CD4-positive, alpha-beta T cell treated with Interleukin-6 at 100 ng/mL for 8 hours (primary cell): ENCODE measurements at regions not wholly inside any gene's neighbourhood (a gene's known extent, or its start where the extent isn't known, plus 50 kb on each side); places are given as distances from the start of the nearest gene placed in this dataset.
A peak's percentile ranks its signal among the peaks of the same experiment; 100 is the strongest.
"Not testable (repeated sequence)": the region's sequence is repeated elsewhere in the genome, so short reads cannot be mapped to it uniquely, and the experiment has no call there.

Experiments
- DNase-seq: peaks from one replicate; pipeline ENCODE4 v3.0.0-alpha.2; 2020; ENCODE audit warnings: mixed read lengths, low spot score

DNA sequence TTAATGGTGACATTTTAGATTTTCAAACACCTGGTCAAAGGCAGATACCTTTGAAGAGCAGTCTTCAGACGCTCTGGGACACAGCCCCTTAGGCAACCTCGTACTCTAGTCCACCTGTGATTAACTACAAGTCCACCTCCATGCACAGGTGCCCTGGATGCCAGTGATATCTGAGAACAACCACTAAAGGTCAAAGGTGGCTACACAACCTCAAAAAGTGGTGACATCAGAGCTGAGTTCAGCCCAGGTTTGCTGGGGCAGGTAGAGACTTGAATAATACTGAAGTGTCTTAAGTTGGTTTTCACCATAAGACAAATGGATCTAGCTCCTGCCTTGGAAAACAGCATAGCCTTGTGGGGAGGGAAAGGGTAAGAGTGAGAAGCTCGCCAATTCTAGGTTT, 143.4 kb upstream of the ADO start:
- no peak for DNase-seq

DNA sequence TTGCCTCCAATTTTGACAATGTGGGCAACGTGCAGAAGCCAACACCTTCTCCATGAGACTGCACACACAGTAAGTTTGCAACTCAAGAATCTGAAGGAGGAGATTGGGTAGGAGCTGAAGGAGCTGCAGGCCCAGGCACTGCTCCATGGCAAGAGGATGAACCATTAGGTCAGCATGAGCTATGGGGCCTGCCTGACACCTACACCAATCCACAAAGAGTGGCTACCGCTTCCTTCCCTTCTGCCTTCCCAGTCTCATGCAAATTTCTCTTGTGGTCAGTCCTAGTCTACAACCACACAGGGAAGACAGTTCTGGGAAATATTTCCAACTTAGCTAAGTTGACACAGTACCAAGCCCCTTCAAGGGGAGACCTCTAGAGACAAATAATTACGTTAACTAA, 142.0 kb upstream of the ADO start:
- no peak for DNase-seq

DNA sequence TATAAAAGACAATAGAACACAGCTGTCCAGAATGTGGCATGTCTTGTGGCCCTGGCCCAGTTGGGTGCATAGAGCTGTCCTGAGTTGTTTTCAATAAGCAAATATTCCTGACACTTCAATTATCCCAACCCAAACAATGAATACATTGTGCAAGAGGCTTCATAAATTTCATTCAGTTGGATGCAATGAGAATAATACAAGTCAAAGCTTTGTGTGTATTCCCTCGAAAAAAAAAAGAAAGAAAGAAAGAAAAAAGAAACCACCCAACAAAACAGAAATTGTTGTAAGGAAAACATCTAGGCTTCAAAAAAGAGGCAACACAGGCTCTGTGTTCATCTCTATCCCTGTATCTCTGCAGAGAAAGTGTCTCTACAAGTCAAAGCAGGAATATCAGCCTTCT, 138.7 kb upstream of the ADO start:
- no peak for DNase-seq

DNA sequence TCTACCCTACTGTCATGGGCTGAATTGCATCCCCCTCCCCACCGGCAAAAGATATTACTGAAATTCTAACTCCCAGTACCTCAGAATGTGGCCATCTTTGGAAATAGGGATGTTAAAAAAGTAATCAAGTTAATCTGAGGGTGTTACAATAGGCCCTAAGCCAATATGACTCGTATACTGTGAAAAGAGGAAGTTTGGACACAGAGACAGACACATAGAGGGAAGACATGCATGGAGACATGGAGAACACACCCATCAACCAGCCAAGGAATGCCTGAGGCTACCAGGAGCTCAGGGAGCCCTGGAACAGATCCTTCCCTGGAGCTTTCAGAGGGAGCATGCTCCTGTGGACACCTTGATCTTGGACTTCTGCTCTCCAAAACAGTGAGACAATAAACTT, 138.2 kb upstream of the ADO start:
- no peak for DNase-seq

DNA sequence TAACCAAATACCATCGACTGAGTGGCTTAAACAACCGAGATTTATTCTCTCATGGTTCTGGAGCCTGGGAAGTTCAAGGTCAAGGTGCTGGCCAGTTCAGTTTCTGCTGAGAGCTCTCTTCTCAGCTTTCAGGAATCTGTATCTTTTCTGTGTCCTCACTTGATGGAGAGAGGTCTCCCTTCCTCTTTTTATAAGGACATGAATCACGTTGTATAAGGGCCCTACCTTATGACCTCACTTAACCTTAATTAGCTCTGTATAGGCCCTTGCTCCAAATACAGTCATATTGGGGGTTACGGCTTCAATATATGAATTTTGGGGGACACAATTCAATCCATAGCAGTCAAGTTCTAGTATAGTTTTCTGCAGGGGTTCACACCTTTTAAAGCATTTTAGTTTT, 135.2 kb upstream of the ADO start:
- DNase-seq: no peak

DNA sequence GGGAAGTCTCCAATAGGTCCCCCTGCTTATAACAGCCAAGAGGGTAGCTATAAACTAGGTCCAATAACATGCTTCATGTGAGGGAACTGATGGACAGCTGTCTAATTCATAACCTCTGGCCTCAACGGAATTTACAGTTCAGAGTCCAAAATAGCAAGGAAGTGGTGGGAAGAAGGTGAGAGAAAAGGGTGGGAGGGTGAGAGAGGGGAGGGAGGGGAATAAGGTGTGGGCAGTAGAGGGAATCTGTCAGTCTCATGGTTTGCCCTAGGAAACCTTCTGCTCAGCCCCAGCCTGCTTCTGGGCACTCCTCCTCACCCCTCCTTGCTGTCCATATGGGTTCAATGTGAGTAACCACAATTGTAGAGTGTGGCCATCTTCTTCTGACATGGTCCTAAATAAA, 133.4 kb upstream of the ADO start:
- DNase-seq: no peak

DNA sequence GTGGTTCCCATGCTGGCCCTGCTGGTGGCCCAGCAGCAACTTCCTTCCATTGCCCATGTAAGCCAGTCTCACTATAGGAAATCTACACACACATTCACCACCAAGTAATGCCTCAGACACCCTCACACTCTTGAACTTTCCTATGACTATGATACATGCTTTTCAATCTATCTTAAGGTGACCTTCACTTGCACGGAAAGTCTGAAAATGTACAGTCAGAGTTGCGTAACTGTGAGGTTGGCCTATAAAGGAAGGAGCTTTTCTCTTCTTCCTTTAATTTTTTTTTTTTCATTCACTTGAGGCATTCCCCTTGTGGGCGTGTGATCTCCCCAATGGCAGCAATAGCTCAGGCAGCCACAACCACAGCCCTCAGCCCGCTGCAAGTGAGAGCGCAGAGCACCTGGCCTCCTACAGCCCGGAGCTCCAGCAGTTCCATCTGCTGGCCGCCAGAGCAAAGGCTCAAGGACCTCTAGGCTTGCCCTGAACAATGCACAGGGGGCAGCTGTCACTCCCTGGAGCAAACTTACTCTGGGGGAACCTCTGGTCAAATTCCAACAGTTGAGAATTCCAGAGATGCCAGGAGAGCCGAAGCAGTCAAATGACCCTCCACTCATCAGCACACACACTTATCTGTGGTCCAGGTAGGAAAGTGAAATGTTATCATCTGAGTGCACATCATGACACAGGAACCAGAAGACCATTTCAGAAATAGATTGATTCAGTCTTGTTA, 123.1 kb upstream of the ADO start:
- peak; percentile 68 for DNase-seq

DNA sequence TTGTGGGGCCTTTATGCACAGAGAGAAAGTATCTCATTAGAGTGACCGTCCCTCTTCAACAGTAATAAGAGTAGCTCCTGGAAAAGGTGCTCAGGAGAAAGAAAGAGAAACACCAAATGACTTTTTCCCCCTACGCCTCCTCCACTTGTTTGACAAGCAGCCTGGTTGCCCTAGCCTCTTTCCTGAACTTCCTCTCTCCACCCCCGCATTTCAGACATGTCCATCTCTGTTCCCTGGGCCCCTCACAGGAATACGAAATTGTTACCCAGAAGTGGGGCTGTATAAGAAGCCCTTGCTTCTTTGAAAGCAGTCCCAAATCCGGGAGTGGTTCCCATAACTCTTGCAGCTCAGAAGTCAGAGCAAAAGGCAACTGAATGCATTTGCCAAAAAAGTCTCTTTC, 119.6 kb upstream of the ADO start:
- no peak for DNase-seq

DNA sequence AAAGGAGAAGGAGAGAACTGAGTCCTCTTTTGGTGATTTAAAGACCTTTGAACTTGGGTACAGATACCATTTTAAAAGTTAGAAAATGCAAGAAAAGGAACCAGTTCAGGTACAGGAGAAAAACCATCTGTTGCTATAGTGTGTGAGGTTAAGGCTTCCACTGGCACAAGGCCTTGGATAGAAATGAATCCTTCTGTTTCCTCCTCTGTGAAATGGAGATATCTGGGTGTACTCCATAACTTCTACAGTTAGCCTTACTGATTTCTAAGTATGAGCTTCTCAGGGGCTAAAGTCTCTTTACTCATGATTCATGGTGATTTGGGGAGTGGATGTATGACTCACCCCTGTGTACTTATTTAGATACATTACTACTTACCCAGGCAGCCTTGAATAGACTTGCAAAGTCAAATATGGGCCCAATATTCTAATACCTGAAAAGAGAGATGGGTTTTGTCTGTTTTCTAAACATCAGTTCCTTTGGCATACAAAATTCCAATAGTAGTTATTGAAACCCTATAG, 117.2 kb upstream of the ADO start:
- no peak for DNase-seq

DNA sequence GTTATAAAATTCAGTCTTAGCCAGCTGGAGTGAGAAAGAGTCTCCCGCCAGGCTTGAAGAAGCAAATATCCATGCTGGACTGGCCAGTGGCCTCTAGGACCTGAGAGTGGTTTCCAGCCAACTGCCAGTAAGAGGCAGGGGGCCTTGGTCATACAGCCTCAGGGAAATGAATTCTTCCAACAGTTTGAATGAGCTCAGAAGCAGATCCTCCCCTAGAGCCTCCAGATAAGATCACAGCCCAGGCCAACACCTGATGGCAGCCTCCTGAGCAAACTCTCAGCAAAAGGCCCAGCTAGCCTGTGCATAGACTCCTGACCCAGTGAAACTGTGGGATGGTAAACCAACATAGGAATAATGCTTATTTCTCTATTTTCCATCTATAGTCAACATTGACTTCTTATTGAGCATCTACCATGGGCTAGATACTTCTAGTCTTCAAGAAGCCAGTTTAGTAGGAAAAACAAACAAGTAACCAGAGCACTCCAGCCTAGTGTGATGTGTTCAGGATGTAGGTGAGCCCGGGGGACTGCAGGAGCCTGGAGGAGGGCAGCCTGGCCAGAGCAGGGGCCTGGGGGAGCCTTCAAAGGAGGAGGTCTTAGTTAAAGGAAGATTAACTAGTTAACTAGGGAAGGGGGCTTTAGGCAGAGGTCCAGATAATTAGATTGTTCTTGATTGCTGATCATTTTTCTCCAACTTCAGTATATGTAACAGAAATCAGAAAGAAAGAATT, 115.4 kb upstream of the ADO start:
- no peak for DNase-seq

DNA sequence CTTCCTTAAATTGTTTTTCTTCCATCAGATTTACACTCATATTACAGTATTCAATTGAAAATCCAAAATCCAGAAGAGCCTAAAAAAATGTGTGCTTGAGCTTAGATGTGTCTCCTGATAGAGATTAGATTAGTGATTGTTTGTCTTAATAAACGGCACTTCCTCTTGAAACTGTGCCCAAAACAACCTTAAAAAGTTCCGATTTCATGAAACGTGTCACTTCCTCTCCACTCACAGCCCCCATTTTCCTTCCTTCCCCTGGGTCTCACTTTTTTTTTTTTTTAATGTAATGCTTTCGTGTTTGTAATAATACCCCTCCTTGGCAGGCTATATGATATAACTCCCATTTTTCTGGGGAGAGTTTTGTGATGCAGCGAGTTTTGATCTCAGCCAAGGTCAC, 114.8 kb upstream of the ADO start:
- peak; percentile 27 for DNase-seq

DNA sequence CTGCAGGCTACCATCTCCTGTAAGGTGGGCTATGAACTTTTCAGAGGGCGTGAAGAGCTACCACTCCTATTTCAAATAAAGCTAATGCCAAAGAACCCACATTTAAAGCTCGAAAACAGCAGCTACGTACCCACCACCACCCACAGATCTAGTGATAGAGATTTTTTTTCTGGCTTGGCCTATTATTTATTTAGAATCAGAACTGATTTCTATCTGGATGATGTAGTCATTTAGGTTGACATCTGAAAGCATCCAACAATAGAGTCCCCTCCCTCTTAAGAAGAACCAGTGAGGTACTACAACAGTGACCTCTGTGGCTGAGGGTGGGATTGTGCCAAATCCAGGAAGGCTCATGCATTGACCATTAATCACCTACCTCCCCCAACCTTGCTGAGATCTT, 113.8 kb upstream of the ADO start:
- DNase-seq: no peak

DNA sequence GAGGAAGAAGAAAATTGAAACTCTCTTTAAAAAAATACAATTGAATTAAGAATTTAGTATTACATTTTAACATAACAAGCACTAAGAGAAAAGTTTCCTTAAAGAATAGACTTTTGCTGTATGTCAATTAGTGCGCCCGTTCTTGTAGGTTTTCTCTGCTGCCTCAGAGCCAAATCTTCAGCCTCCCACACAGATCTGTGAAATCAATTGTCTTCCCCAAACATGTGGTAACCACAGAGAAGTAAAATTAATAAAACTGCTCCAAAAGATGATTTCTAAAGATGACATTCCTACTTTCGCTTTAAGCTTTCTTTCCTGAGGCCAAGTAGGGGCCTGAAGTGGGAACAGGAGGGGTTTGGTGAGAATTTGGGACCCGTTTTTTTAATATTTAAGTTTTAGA, 113.2 kb upstream of the ADO start:
- DNase-seq: no peak

DNA sequence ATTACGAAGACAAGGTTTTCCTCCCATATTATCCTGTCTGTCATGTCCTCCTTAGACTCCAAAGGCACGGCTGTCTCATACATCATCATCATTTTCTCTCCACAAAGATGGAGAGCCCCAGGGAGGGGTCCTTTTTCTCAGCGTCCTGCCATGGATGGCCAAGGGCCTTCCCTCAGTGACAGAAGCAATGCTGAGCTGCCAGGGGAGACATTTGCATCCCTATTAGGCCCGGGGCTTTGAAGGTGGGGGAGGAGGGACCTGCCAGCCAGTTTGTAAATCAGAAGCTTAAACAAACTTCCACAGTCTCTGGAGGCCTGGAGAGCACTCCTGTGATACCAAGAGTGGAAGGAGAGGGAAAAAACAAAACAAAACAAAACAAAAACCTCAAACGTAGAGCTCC, 112.4 kb upstream of the ADO start:
- no peak for DNase-seq

DNA sequence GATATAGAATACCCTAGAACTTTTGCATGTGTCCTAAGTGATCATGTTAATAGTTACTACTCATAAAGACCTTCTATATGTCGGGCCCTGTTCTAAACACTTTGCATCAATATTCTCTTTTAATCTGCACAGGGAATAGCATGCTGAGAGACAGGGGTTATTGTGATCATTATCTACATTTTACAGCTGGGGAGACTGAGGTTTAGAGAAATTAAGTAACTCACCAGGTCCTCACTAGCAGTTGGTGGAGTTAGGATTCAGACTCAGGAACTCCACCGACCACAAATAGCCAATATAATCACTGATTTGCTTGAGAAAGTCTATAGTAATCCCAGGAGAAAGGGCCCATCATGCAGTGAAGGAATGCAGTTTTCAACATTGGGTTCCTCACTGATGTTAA, 111.2 kb upstream of the ADO start:
- no peak for DNase-seq

DNA sequence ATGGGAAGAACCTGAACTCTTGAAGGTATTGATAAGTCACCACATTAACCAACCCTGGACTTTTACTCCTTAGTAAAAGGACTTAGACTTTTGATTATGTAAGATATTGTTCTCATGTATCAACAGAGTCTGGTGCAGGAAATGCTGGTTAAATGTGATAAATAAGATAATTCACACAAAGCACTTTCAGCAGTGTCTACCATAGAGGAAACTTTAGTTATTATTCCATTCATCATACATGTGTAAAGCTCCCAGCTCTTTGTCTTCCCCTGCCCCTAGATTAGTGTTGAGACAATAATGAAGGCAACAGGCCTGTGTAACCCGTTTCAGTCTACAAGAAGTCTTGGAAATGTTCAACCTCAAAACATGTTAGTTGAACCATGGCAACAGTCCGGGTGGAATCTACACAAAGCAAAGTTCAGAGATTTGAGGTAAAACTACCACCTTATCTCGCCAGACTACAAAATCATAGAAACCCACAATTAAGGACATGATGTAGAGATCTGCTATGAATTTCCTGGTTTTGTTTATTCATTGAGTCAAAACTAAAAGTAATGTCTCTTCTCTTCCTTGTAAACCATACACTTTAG, 109.9 kb upstream of the ADO start:
- no peak for DNase-seq

DNA sequence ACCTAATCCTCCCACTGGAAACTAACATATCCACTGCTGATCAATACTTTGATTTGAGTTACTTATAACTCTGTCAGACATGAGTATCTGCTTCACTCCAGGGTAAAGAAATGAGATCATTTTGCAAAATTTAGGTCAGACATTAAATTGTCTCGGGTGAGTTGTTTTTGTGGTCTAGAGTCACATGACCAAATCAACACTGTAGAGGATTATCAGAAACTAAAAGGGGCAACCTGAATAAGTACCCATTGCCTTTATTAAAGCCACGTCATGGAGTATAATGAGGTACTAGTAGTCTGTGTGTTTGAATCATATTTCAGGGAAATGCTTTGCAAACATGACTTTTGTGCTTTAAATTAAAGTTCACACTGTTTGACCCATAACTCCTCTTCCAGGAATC, 107.7 kb upstream of the ADO start:
- DNase-seq: peak; percentile 10

DNA sequence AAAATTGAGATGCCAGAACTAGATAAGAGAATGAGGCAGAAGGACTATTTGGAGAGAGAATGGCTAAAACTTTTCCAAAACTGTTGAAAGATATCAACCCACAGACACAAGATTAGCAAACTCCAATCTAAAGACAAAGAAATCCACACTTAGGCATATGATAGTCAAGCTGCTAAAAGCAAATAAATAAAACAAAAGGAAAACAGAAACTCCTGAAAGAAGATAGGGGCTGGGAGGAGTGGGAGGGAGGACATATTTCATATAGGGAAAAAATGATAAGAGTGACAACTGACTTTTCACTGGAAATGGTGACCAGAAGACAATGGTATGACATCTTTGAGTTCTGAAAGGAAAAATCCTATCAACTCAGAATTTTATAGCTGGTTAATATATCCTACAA, 105.4 kb upstream of the ADO start:
- DNase-seq: no peak

DNA sequence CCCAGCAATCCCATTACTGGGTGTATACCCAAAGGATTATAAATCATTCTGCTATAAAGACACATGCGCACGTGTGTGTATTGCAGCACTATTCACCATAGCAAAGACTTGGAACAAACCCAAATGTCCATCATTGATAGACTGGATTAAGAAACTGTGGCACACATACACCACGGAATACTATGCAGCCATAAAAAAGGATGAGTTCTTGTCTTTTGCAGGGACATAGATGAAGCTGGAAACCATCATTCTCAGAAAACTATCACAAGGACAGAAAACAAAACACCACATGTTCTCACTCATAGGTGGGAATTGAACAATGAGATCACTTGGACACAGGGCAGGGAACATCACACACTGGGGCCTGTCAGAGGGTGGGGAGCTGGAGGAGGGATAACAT, 100.4 kb upstream of the ADO start:
- DNase-seq: not testable (repeated sequence)

DNA sequence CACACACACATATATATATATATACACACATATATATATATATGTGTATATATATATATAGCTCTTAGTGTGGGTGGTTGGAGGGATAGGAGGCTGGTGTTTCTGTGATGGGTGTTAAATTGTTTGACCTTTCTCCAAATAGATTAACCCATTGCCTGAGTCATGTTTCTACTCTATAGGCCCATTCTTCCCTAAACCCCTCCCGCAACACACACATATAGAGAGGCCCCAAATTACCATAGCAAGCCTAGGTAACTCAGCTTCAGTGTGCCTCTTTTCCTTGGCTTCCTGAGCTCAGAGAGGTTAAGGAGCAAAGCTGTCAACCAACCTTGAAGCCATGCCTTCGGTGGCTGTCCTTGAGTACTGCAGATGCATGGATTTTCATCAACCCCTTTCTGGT, 98.7 kb upstream of the ADO start:
- DNase-seq: no peak

DNA sequence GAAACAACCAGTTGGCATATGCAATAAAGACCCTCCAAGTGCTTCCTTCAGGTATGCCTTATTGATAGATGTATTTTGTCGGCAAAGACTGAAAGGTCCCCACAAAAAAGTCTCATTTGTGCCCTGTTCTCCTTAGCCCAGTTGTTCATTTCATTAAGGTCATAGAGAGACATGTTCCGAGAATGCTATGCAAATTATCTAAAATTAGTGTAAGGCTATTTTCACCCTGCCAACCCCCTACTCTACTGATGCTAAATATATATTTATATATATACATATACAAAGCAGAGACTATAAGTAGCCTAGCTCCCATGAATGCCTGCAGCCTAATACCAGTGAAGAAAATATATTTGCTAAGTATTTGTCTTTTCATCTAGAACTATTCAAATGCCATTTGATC, 96.7 kb upstream of the ADO start:
- no peak for DNase-seq

DNA sequence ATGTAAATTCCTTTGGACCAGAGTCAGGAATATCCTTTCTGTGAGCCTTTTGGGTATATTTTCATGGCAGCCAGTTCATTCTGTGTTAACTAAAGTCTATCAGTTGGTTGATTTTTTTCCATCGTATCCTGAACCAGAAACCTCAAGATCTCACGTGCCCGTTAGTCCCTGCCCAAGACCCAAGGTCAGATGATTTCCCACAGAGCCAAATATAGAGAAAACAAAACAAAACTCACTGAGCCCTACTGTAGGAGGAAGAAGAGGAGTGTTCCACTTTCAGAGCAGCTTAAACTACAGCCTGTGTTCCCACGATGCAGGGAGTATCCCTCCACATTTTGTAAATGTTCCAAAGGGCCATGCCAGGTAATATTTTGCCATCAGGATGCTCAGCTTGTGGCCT, 96.0 kb upstream of the ADO start:
- no peak for DNase-seq

DNA sequence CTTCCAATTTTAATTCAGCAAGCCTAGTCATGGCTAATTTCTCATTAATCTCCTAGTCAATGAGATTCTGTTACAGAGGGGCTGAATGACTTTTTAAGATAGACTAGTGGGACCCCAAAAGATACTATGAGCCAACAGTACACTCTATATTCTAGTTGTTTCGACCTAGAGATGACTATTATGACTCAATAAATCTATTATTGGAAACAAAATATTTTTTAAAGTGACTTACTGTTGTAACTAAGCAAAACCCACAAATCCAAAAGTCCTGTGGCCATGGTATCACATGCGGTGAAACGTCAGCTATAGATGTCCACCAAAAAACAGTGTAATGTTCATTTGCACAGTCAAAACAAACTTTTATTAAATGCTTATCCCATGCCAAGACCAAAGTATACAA, 95.3 kb upstream of the ADO start:
- DNase-seq: no peak
